ENCODE measurements at regions not wholly inside any gene's neighbourhood (a gene's known extent, or its start where the extent isn't known, plus 50 kb on each side); places are given as distances from the start of the nearest gene placed in this dataset.

DNA sequence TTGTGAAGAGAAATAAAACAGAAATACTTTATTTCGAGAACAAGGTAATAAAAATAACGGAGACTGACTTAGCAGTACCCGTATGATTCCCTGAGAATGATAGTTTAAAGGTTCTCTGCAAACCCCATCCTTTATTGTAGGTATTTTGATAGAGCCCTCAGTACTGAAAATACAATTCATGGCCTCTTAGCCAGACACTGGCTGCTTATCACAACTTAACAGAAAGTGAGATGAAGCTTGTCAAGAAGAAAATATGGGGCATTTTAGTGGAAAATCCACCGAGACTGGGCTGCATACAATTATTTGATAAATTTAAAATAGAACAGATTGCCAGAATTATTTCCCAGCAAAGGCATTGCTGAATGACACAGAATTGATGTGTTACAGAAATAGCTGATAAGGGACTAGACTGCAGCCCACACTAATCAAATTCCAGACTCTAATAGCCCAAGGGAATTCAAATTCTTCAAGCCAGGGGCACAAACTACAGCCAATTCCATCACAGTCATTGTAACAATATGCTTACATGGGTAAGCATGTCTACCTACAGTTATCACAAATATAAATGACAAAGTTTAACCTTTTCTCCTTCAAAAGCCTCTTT is 521.9 kb downstream of the PLOD2 start:
- TF ChIP-seq NFIC (IDR thresholded peaks at IDR 0.05) = no peak
- TF ChIP-seq, protein P1, sequence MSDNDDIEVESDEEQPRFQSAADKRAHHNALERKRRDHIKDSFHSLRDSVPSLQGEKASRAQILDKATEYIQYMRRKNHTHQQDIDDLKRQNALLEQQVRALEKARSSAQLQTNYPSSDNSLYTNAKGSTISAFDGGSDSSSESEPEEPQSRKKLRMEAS (IDR thresholded peaks at IDR 0.05) = no peak
- no peak for TF ChIP-seq REST (IDR thresholded peaks at IDR 0.05; ENCODE audit: low read depth)
- no peak for TF ChIP-seq EP300 (IDR thresholded peaks at IDR 0.05; ENCODE audit: borderline replicate concordance)
- TF ChIP-seq CREB1 (IDR thresholded peaks at IDR 0.05; ENCODE audit: low read depth) = no peak
- no peak for TF ChIP-seq RAD21 (IDR thresholded peaks at IDR 0.05; ENCODE audit: low read depth)
- TF ChIP-seq TEAD4 (IDR thresholded peaks at IDR 0.05) = no peak
- TF ChIP-seq USF1 (IDR thresholded peaks at IDR 0.05) = no peak
- TF ChIP-seq YY1 (IDR thresholded peaks at IDR 0.05; ENCODE audit: low read depth) = no peak
- TF ChIP-seq TCF12 (IDR thresholded peaks at IDR 0.05; ENCODE audit: low read depth) = no peak
- TF ChIP-seq EGR1 (IDR thresholded peaks at IDR 0.05) = no peak
- TF ChIP-seq ZBTB7A (IDR thresholded peaks at IDR 0.05; ENCODE audit: low read depth) = no peak

DNA sequence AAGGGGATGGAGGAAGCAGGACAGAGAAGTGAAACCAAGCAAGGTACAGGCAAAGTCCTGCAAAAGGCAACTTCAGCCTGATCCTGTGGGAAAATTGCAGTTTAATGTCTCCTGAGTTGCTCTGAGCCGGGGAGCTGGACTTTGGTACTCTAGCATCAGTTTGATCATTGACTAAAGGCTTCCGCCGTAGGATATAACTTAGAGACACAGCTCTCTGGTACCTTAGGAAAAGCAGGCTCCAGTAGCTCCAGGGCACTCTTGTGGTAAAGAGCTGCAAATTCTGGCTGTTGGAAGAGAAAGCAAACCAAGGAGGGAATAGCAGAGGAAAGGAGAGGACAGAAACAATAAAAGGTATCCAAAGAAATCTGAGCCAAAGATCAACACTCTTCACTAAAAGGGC is 521.1 kb downstream of the PLOD2 start:
- TF ChIP-seq YY1 (IDR thresholded peaks at IDR 0.05; ENCODE audit: low read depth) = no peak
- TF ChIP-seq EGR1 (IDR thresholded peaks at IDR 0.05) = no peak
- no peak for TF ChIP-seq CEBPB (IDR thresholded peaks at IDR 0.05)
- TF ChIP-seq REST (IDR thresholded peaks at IDR 0.05; ENCODE audit: low read depth) = no peak
- TF ChIP-seq NFIC (IDR thresholded peaks at IDR 0.05) = no peak

DNA sequence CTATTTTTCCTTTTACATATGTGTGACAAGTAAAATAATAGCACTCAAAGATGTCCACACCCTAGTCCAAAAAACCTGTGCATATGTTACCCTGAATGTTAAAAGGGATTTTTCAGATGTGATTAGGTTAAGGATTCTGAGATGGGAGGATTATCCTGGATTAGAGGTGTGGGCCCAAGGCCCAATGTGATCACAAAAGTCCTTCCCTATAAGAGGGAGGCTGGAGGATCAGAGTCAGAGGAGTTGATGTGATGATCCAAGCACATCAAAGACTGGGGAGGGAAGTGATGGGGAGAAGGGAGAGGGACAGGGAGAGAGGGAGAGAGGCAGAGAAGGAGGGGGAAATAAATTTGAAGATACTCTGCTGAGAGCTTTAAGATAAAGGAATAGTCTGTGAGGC is 512.6 kb downstream of the PLOD2 start:
- TF ChIP-seq NFIC (IDR thresholded peaks at IDR 0.05) (no peak), YY1 (IDR thresholded peaks at IDR 0.05; ENCODE audit: low read depth) (no peak), RAD21 (IDR thresholded peaks at IDR 0.05; ENCODE audit: low read depth) (no peak), CREB1 (IDR thresholded peaks at IDR 0.05; ENCODE audit: low read depth) (no peak), REST (IDR thresholded peaks at IDR 0.05; ENCODE audit: low read depth) (no peak), FOXM1 (IDR thresholded peaks at IDR 0.05; ENCODE audit: borderline replicate concordance, low read depth) (no peak), USF1 (IDR thresholded peaks at IDR 0.05) (no peak), TCF12 (IDR thresholded peaks at IDR 0.05; ENCODE audit: low read depth) (no peak), TEAD4 (IDR thresholded peaks at IDR 0.05) (no peak), EP300 (IDR thresholded peaks at IDR 0.05; ENCODE audit: borderline replicate concordance) (no peak), TAF1 (IDR thresholded peaks at IDR 0.05; ENCODE audit: low read depth) (no peak), EGR1 (IDR thresholded peaks at IDR 0.05) (no peak)
- TF ChIP-seq, protein P1 (IDR thresholded peaks at IDR 0.05) = no peak

- TF ChIP-seq RAD21 (IDR thresholded peaks at IDR 0.05; ENCODE audit: low read depth) = no peak
- TF ChIP-seq CEBPB (IDR thresholded peaks at IDR 0.05) = no peak
- no peak for TF ChIP-seq FOXM1 (IDR thresholded peaks at IDR 0.05; ENCODE audit: borderline replicate concordance, low read depth)
- TF ChIP-seq YY1 (IDR thresholded peaks at IDR 0.05; ENCODE audit: low read depth) = no peak
- TF ChIP-seq NFIC (IDR thresholded peaks at IDR 0.05) = no peak
- TF ChIP-seq, protein P1 (IDR thresholded peaks at IDR 0.05) = no peak
- no peak for TF ChIP-seq TAF1 (IDR thresholded peaks at IDR 0.05; ENCODE audit: low read depth)
- TF ChIP-seq REST (IDR thresholded peaks at IDR 0.05; ENCODE audit: low read depth) = no peak
- no peak for TF ChIP-seq USF1 (IDR thresholded peaks at IDR 0.05)
- TF ChIP-seq ZBTB7A (IDR thresholded peaks at IDR 0.05; ENCODE audit: low read depth) = no peak
These were observed 511.6 kb downstream of the PLOD2 start for GRCh38 chr3:145649368-145649887.
